CD14-positive monocyte (primary cell): ENCODE measurements at regions not wholly inside any gene's neighbourhood (a gene's known extent, or its start where the extent isn't known, plus 50 kb on each side); places are given as distances from the start of the nearest gene placed in this dataset.

Source experiments
- DNase-seq, 3 donors: peaks; one replicate each; pipeline ENCODE4 v3.0.0-alpha.2; 2011 to 2022
- H2AFZ ChIP-seq: 2 replicates; pipeline ENCODE4 v1.6.0; 2012; ENCODE audit warnings: mild to moderate bottlenecking, low read depth, low read length, inconsistent platforms; ENCODE audit not compliant: insufficient read depth, poor library complexity, severe bottlenecking
- H3K27ac ChIP-seq, 2 donors: 1 replicate in 1 of 2; 2 replicates in 1 of 2; pipeline ENCODE4 v1.5.1; 2012 to 2013; ENCODE audit warnings: low read length in 2 of 2, control low read depth in 1 of 2, inconsistent platforms in 1 of 2, low read depth in 1 of 2, mild to moderate bottlenecking in 1 of 2
- H3K27me3 ChIP-seq, 2 donors: one replicate each; pipeline versions ENCODE4 v1.6.0 to v1.6.1; 2011 to 2013; ENCODE audit warnings: low read length in 2 of 2; ENCODE audit not compliant: control insufficient read depth in 2 of 2, insufficient read depth in 2 of 2
- H3K36me3 ChIP-seq, 2 donors: replicated peaks in 1 of 2; 1 replicate in 1 of 2; 2 replicates in 1 of 2; pipeline versions ENCODE4 v1.5.1 to v1.6.1; 2012 to 2013; ENCODE audit warnings: low read length in 2 of 2, control low read depth in 1 of 2, inconsistent platforms in 1 of 2, mild to moderate bottlenecking in 1 of 2; ENCODE audit not compliant: insufficient read depth in 2 of 2, control insufficient read depth in 1 of 2
- H3K4me1 ChIP-seq, 2 donors: 1 replicate in 1 of 2; 2 replicates in 1 of 2; pipeline versions ENCODE4 v1.5.1 to v1.6.1; 2012 to 2013; ENCODE audit warnings: low read length in 2 of 2, control low read depth in 1 of 2, inconsistent platforms in 1 of 2, mild to moderate bottlenecking in 1 of 2, moderate library complexity in 1 of 2; ENCODE audit not compliant: insufficient read depth in 2 of 2, control insufficient read depth in 1 of 2
- H3K4me2 ChIP-seq: replicated peaks from 2 replicates; pipeline ENCODE3; 2012; ENCODE audit warnings: low read length, moderate library complexity, mild to moderate bottlenecking; ENCODE audit not compliant: poor library complexity, severe bottlenecking; ENCODE audit errors: extremely low read depth
- H3K4me3 ChIP-seq, 3 experiments: fragments of 200-600 bp in 1 of 3; sonication (generic) in 1 of 3; replicated peaks in 1 of 3; 1 replicate in 2 of 3; 2 replicates in 1 of 3; pipeline ENCODE4 v1.5.1; 2011 to 2013; ENCODE audit warnings: low read length in 3 of 3, mild to moderate bottlenecking in 3 of 3, control low read depth in 2 of 3, low read depth in 2 of 3, inconsistent platforms in 1 of 3, moderate library complexity in 1 of 3
- H3K79me2 ChIP-seq: 2 replicates; pipeline ENCODE4 v1.6.0; 2012; ENCODE audit warnings: mild to moderate bottlenecking, control low read depth, inconsistent platforms, low read length, moderate library complexity; ENCODE audit not compliant: insufficient read depth
- H3K9ac ChIP-seq: 2 replicates; pipeline ENCODE4 v1.6.0; 2017; ENCODE audit warnings: low read length, mild to moderate bottlenecking; ENCODE audit not compliant: insufficient read depth, poor library complexity, severe bottlenecking
- H3K9me3 ChIP-seq, 2 donors: replicated peaks in 1 of 2; 1 replicate in 1 of 2; 2 replicates in 1 of 2; pipeline versions ENCODE4 v1.5.1 to v1.6.1; 2012 to 2013; ENCODE audit warnings: low read length in 2 of 2, control low read depth in 1 of 2; ENCODE audit not compliant: control insufficient read depth in 1 of 2, insufficient read depth in 1 of 2
- H4K20me1 ChIP-seq: 2 replicates; pipeline ENCODE4 v1.6.0; 2012; ENCODE audit warnings: mild to moderate bottlenecking, low read length, control low read depth, moderate library complexity; ENCODE audit not compliant: insufficient read depth
- H3K27ac Mint-ChIP-seq, 7 donors: one replicate each; pipeline ENCODE4 v1.8.0; 2020; ENCODE audit warnings: mild to moderate bottlenecking in 7 of 7, mixed read lengths in 7 of 7, moderate library complexity in 6 of 7, inconsistent platforms in 2 of 7
- H3K27me3 Mint-ChIP-seq, 3 donors: one replicate each; pipeline ENCODE4 v1.8.0; 2021 to 2022; ENCODE audit warnings: low read depth in 3 of 3, mild to moderate bottlenecking in 3 of 3, mixed read lengths in 3 of 3, moderate library complexity in 3 of 3, inconsistent platforms in 1 of 3
- H3K36me3 Mint-ChIP-seq, 2 donors: one replicate each; pipeline ENCODE4 v1.8.0; 2020; ENCODE audit warnings: mixed read lengths in 2 of 2, inconsistent platforms in 1 of 2, mild to moderate bottlenecking in 1 of 2
- H3K4me1 Mint-ChIP-seq: one replicate; pipeline ENCODE4 v1.8.0; 2020; ENCODE audit warnings: mild to moderate bottlenecking, mixed read lengths
- H3K4me3 Mint-ChIP-seq, 2 donors: one replicate each; pipeline ENCODE4 v1.8.0; 2020; ENCODE audit warnings: mild to moderate bottlenecking in 2 of 2, mixed read lengths in 2 of 2, moderate library complexity in 1 of 2
- H3K9me3 Mint-ChIP-seq, 7 donors: one replicate each; pipeline ENCODE4 v1.8.0; 2020 to 2022; ENCODE audit warnings: mixed read lengths in 7 of 7, mild to moderate bottlenecking in 6 of 7, moderate library complexity in 6 of 7, inconsistent platforms in 2 of 7
- intact Hi-C, 2 donors: fragments of 100-400 bp; cut with micrococcal nuclease; formaldehyde crosslinking; loops; one replicate each; pipeline versions ENCODE4 v1.15.0 to v1.15.1; 2023
- TF ChIP-seq, protein P1 (sequence below): fragments of 200-600 bp; IDR thresholded peaks from one replicate; pipeline ENCODE4 v1.8.0; 2022; ENCODE audit warnings: antibody characterized with exemption, mild to moderate bottlenecking

DNA sequence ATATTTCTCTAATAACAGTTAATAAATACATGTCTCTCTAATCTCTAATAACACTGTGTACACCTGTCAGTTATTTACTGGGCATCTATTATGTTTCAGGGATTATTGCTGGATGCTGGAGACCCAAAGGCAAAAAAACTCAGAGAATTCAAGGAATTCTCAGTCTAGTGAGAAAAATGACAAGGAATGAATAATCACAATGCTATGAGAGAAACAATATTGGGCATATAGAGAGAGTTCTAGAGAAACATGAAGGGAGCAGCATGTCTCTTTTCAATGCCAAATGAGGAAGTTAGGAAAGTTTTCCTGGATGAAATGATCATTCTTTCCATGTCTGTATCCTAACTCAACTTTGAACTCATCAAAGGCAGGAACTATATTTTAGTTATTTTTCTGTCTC is 82.8 kb downstream of the TNFSF18 start:
- intact Hi-C loops, result no loop called here
- H3K4me2 ChIP-seq, result no peak overlapping the region
- H3K27ac ChIP-seq, result no peak overlapping the region
- no peaks in the 10 kb centered on the region for H3K79me2 ChIP-seq
- Mint-ChIP-seq H3K4me1 (no peaks in the 10 kb centered on the region), H3K9me3 (peaks cover 0 to 2% (median 0%) of the 10 kb centered on the region in 7 donors), H3K36me3 (no peaks in the 10 kb centered on the region), H3K27ac (no peak overlapping the region), H3K4me3 (no peak overlapping the region), H3K27me3 (no peaks in the 10 kb centered on the region)
- H3K4me1 ChIP-seq, result no peaks in the 10 kb centered on the region
- H3K9me3 ChIP-seq, result no peaks in the 10 kb centered on the region
- no peaks in the 10 kb centered on the region for H3K27me3 ChIP-seq
- no peak overlapping the region for H2AFZ ChIP-seq
- no peak overlapping the region for H3K9ac ChIP-seq
- H3K4me3 ChIP-seq, result no peak overlapping the region
- no peak for DNase-seq
- no peaks in the 10 kb centered on the region for H4K20me1 ChIP-seq
- TF ChIP-seq, protein P1, sequence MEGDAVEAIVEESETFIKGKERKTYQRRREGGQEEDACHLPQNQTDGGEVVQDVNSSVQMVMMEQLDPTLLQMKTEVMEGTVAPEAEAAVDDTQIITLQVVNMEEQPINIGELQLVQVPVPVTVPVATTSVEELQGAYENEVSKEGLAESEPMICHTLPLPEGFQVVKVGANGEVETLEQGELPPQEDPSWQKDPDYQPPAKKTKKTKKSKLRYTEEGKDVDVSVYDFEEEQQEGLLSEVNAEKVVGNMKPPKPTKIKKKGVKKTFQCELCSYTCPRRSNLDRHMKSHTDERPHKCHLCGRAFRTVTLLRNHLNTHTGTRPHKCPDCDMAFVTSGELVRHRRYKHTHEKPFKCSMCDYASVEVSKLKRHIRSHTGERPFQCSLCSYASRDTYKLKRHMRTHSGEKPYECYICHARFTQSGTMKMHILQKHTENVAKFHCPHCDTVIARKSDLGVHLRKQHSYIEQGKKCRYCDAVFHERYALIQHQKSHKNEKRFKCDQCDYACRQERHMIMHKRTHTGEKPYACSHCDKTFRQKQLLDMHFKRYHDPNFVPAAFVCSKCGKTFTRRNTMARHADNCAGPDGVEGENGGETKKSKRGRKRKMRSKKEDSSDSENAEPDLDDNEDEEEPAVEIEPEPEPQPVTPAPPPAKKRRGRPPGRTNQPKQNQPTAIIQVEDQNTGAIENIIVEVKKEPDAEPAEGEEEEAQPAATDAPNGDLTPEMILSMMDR, result no peak
- no peaks in the 10 kb centered on the region for H3K36me3 ChIP-seq

DNA sequence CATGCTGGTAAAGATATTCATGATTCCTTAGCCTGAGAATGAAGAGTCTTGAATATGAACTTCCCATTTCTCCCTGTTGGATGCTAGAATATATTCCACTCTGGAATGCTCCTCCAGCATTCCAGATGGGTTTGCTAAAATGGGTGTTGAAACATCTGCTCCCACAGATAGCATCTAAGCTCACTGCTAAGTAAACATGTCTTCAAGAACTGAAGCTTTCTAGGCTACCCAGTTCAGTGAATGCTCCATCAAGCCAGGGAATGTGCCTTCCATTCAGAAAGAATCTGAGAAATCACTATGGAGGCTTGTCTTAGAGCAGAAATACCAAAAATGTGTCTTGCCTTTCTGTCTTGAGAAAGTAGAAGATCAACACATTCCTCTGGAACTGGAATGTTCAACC is 81.1 kb downstream of the TNFSF18 start:
- Histone ChIP-seq H3K4me1 (no peaks in the 10 kb centered on the region), H3K27ac (no peak overlapping the region), H3K79me2 (no peaks in the 10 kb centered on the region), H4K20me1 (no peaks in the 10 kb centered on the region), H3K9me3 (no peaks in the 10 kb centered on the region), H3K4me2 (no peak overlapping the region), H2AFZ (no peak overlapping the region), H3K27me3 (no peaks in the 10 kb centered on the region), H3K36me3 (no peaks in the 10 kb centered on the region), H3K9ac (no peak overlapping the region), H3K4me3 (no peak overlapping the region)
- no peak overlapping the region for H3K27ac Mint-ChIP-seq
- H3K9me3 Mint-ChIP-seq, result peaks cover 0 to 2% (median 0%) of the 10 kb centered on the region in 7 donors
- TF ChIP-seq, protein P1, result no peak
- intact Hi-C loops, result no loop called here
- no peaks in the 10 kb centered on the region for H3K27me3 Mint-ChIP-seq
- DNase-seq, result no peak
- H3K4me1 Mint-ChIP-seq, result no peaks in the 10 kb centered on the region
- no peaks in the 10 kb centered on the region for H3K36me3 Mint-ChIP-seq
- no peak overlapping the region for H3K4me3 Mint-ChIP-seq
